Spleen (tissue), 11 donors: ENCODE measurements at regions not wholly inside any gene's neighbourhood (a gene's known extent, or its start where the extent isn't known, plus 50 kb on each side); places are given as distances from the start of the nearest gene placed in this dataset.

Experiments
- DNase-seq: peaks from one replicate; pipeline ENCODE4 v3.0.0-alpha.2; 2020
- H3K27ac ChIP-seq, 8 donors: fragments of 200-600 bp; sonication (generic) in 7 of 8; 1 replicate in 4 of 8; 2 replicates in 4 of 8; pipeline versions ENCODE4 v1.5.0 to v1.8.0; 2016 to 2021; ENCODE audit warnings: inconsistent platforms in 4 of 8, mild to moderate bottlenecking in 4 of 8, moderate library complexity in 1 of 8
- H3K27me3 ChIP-seq, 7 donors: fragments of 200-600 bp; sonication (generic) in 6 of 7; replicated peaks in 1 of 7; 1 replicate in 4 of 7; 2 replicates in 3 of 7; pipeline versions ENCODE4 v1.5.0 to v1.8.0; 2016 to 2021; ENCODE audit warnings: inconsistent platforms in 3 of 7, mild to moderate bottlenecking in 1 of 7
- H3K36me3 ChIP-seq, 6 donors: fragments of 200-600 bp; sonication (generic) in 5 of 6; 1 replicate in 4 of 6; 2 replicates in 2 of 6; pipeline versions ENCODE4 v1.5.0 to v1.8.0; 2016 to 2021; ENCODE audit warnings: inconsistent platforms in 2 of 6
- H3K4me1 ChIP-seq, 6 donors: fragments of 200-600 bp; sonication (generic) in 5 of 6; 1 replicate in 3 of 6; 2 replicates in 3 of 6; pipeline versions ENCODE4 v1.5.0 to v1.8.0; 2016 to 2021; ENCODE audit warnings: inconsistent platforms in 3 of 6
- H3K4me3 ChIP-seq, 8 donors: fragments of 200-600 bp; sonication (generic) in 7 of 8; 1 replicate in 4 of 8; 2 replicates in 4 of 8; pipeline versions ENCODE4 v1.5.0 to v1.8.0; 2016 to 2021; ENCODE audit warnings: inconsistent platforms in 4 of 8, mild to moderate bottlenecking in 4 of 8, moderate library complexity in 2 of 8
- H3K9me3 ChIP-seq, 8 donors: fragments of 200-600 bp; sonication (generic) in 7 of 8; 1 replicate in 4 of 8; 2 replicates in 4 of 8; pipeline versions ENCODE4 v1.5.0 to v1.8.0; 2016 to 2021; ENCODE audit warnings: inconsistent platforms in 4 of 8
- POLR2A ChIP-seq, 3 donors: fragments of 450-650 bp; IDR thresholded peaks; one replicate each; pipeline ENCODE4 v1.5.1; 2017; ENCODE audit warnings: antibody characterized with exemption in 3 of 3, mild to moderate bottlenecking in 1 of 3
- POLR2AphosphoS5 ChIP-seq, 3 donors: sonication (generic); formaldehyde crosslinking; IDR thresholded peaks; one replicate each; pipeline ENCODE4 v1.5.1; 2017; ENCODE audit warnings: antibody characterized with exemption in 3 of 3
- WGBS, 5 donors: extraction: QIAGEN DNeasy Blood & Tissue Kit in 3 of 5; methylation state at CpG; one replicate each; pipeline versions ENCODE4 v1.1.5 to v1.1.7; 2013 to 2018; 5-methylcytosine and 5-hydroxymethylcytosine counted together
- intact Hi-C: fragments of 100-400 bp; cut with DNase I; formaldehyde crosslinking; loops from one replicate; pipeline ENCODE4 v1.15.0; 2023; ENCODE audit warnings: low total_unique reads
- TF ChIP-seq, protein P1 (sequence below), 11 experiments: fragments of 200-600 bp in 7 of 11; fragments of 450-650 bp in 4 of 11; sonication (generic) in 4 of 11; IDR thresholded peaks in 8 of 11; conservative IDR thresholded peaks in 3 of 11; 1 replicate in 7 of 11; 2 replicates in 4 of 11; pipeline versions ENCODE4 v1.4.0 to v1.8.0; 2016 to 2021; ENCODE audit warnings: antibody characterized with exemption in 11 of 11, inconsistent platforms in 4 of 11, mild to moderate bottlenecking in 1 of 11
- donor health status: healthy with polysubstance abuse.
- donor health status: DM: no; HTN: no; CAD: no; lungs with moderate emphysema.
- donor health status: DM: no; HTN: no; CAD: no.
- donor health status: Bipolar disorder and iron deficiency.
- donor health status: healthy.
- donor health status: DM: no; HTN: no; CAD: no.
- donor health status: DM: yes; HTN: yes; CAD: no.

DNA sequence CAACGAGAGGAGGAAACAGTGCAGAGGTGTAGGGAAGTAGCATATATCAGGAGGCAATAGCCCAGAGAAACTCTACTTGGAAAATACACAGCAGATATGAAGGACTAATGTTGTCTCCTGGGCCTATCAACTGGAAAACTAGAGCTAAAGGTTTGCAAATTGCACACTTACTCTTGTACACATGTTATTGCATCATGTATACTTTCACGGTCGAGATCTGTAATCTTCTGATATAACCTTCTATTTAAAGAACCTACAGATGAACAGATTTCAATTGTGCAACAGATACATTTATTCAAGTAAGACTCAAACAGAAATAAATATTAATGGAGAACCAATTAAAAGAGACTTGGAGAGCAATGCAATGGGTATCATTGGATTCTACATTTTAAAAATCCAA lies 256.3 kb upstream of the TMEM161B start:
- Histone ChIP-seq H3K36me3 (no peaks in the 10 kb centered on the region), H3K27me3 (peaks cover 0 to 3% (median 0%) of the 10 kb centered on the region in 7 donors), H3K4me1 (no peaks in the 10 kb centered on the region), H3K27ac (no peak overlapping the region), H3K4me3 (no peak overlapping the region), H3K9me3 (no peaks in the 10 kb centered on the region)
- DNase-seq = no peak
- intact Hi-C loops = no loop called here
- WGBS, 5 donors = 73 to 83% (median 76%) methylated on average over 3 of the region's 3 CpGs
- TF ChIP-seq, protein P1, sequence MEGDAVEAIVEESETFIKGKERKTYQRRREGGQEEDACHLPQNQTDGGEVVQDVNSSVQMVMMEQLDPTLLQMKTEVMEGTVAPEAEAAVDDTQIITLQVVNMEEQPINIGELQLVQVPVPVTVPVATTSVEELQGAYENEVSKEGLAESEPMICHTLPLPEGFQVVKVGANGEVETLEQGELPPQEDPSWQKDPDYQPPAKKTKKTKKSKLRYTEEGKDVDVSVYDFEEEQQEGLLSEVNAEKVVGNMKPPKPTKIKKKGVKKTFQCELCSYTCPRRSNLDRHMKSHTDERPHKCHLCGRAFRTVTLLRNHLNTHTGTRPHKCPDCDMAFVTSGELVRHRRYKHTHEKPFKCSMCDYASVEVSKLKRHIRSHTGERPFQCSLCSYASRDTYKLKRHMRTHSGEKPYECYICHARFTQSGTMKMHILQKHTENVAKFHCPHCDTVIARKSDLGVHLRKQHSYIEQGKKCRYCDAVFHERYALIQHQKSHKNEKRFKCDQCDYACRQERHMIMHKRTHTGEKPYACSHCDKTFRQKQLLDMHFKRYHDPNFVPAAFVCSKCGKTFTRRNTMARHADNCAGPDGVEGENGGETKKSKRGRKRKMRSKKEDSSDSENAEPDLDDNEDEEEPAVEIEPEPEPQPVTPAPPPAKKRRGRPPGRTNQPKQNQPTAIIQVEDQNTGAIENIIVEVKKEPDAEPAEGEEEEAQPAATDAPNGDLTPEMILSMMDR (IDR thresholded peaks at IDR 0.05 in 8 of 11, conservative IDR thresholded peaks at IDR 0.05 in 3 of 11) = no peak
- no peak for TF ChIP-seq POLR2A (IDR thresholded peaks at IDR 0.05)
- no peak for TF ChIP-seq POLR2AphosphoS5 (IDR thresholded peaks at IDR 0.05)

DNA sequence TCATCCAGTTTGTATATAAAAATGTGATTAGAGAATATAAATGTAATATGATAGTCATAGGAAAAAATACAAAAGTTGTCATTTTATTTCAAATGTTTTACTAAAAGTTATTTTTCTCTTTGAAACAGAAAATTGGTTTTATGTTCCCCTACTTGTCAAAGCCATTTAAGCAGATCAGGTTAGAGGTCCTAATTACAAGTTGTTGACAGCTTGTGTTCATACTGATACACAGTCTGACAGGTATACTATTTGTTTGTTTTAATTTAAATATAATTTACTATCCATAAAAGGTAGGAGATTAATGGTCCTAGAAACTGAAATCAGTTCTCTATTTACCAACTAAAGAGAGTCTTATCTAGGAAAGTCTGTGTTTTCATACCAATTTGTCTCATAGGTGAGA lies 250.4 kb upstream of the TMEM161B start:
- no peak overlapping the region for H3K27ac ChIP-seq
- intact Hi-C loops = no loop called here
- no peak for DNase-seq

DNA sequence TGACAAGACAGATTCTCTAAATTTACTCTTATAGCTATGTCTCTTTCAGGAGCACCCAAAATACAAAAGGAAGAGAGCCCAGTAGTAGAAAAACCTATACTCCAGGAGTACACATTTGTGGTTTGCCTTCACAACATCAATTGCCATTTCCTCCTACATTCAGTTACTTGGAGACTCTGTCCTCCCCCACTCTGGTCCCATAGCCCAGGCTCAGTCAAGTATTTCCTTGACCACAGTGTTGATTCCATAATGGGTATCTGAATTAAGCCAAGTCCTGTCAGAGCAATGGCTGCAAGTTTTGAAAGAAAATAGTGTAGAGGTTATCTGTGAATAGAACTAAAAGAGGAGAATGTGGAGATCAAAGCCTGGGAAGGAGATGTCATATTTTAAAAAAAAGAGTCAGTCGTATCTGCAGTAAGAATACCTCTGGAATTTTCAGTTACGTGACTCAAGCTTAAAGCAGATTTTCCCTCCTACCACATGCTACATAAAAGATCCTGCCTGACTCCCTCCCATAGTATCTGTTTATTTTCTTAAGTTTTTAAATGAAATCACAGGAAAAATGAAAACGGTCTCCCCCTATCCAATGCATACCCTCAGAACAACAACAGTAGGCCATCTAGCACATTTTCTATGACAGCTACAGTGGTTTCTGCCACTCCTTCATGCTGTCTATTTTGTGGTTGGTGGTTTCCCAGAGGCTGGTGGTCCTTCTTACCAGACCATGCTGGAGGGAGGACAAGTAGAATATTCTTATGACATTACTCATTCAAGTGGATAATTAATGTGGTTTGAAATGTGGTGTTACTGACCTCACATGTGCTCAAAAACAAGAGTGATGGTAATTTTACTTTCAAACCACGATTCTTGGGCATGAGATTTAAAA lies 249.7 kb upstream of the TMEM161B start:
- no peaks in the 10 kb centered on the region for H3K36me3 ChIP-seq
- no peaks in the 10 kb centered on the region for H3K4me1 ChIP-seq
- intact Hi-C loops = no loop called here
- TF ChIP-seq, protein P1 (IDR thresholded peaks at IDR 0.05 in 8 of 11, conservative IDR thresholded peaks at IDR 0.05 in 3 of 11) = no peak
- no peak for TF ChIP-seq POLR2A (IDR thresholded peaks at IDR 0.05)
- no peak for TF ChIP-seq POLR2AphosphoS5 (IDR thresholded peaks at IDR 0.05)
- no peak for DNase-seq
- H3K9me3 ChIP-seq = no peaks in the 10 kb centered on the region
- WGBS, 5 donors = 67 to 78% (median 73%) methylated on average over 4 of the region's 4 CpGs
- H3K4me3 ChIP-seq = no peak overlapping the region
- H3K27me3 ChIP-seq = peaks cover 0 to 3% (median 0%) of the 10 kb centered on the region in 7 donors
- no peak overlapping the region for H3K27ac ChIP-seq

More for the DNA sequence above, 250.4 kb upstream of the TMEM161B start:
- Histone ChIP-seq H3K4me1 (no peaks in the 10 kb centered on the region), H3K27me3 (peaks cover 0 to 3% (median 0%) of the 10 kb centered on the region in 7 donors), H3K4me3 (no peak overlapping the region), H3K9me3 (no peaks in the 10 kb centered on the region), H3K36me3 (no peaks in the 10 kb centered on the region)
- TF ChIP-seq, protein P1 (IDR thresholded peaks at IDR 0.05 in 8 of 11, conservative IDR thresholded peaks at IDR 0.05 in 3 of 11) = no peak
- TF ChIP-seq POLR2AphosphoS5 (IDR thresholded peaks at IDR 0.05) (no peak), POLR2A (IDR thresholded peaks at IDR 0.05) (no peak)
